Left forelimb (tissue), 1 donor: ENCODE measurements at regions not wholly inside any gene's neighbourhood (a gene's known extent, or its start where the extent isn't known, plus 50 kb on each side); places are given as distances from the start of the nearest gene placed in this dataset.
"Not testable (repeated sequence)": the region's sequence is repeated elsewhere in the genome, so short reads cannot be mapped to it uniquely, and the experiment has no call there.

ENCODE experiments used
- DNase-seq: peaks from one replicate; pipeline ENCODE4 v3.0.0-alpha.2; 2018; ENCODE audit warnings: low spot score

DNA sequence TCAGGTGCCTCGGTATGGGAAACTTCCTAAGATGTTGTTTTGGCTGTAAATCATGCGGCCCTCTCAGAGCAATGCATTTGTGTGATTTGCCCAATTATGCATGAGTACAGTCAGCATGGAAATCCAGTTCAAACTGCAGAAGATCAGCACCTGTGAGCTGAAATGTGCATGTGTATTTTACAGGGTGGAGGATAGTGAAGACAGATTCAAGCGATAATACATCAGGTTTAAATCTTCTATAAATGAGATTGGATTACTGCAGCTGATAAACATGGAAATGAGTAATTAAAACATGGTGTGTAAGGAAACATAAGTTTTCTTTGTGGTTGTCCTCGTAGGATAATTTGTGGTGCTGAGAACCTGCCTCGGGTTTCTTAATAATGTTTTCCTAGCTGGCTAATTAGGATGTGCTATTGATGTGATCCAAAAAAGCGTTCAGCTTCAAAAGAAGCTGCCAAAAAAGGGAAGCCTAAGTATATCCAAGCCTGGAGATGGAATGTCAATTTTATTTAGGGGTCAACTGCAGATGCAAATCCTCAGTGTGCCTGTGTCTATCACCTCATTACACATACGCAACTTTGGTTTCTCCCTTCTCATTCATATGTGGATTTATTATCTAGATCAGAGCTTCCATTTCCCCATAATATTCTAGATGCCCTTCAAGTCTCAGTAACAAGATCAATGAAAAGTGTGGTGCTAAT, 117.1 kb upstream of the CCDC28A start:
- no peak for DNase-seq

DNA sequence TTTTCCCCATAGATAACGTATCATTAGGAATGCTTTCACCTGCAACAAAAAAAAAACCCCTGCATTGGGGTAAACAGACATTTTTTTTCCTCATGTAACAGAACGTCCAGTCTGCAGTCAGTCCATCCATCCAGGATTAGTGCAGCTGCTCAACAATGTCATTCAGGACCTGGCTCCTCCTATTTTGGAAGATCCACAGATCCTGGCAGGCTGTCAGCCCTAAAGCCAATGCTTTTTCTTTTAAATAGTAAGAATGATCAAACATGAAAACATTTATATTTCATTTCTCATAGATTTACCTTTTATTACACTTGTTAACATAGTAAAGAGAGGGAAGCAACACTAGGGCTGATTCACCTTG, 116.5 kb upstream of the CCDC28A start:
- no peak for DNase-seq

DNA sequence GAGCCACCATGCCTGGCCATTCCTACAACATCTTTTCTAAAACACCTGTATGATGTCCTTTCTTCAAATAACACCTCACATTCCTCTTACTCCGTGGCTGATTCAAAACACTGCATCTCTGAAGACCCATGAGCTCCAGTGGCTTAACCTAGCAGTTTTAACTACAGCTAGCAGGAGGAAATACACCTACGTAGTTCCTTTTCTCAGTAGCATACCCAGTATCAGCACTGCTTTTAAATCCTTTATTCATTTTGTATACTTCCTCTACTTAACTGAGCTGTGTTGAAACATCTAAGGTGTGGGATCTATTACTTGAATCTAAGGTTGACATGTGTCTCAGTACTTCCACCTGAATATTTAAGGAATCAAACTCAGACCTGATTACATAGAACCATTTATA, 113.6 kb upstream of the CCDC28A start:
- no peak for DNase-seq

DNA sequence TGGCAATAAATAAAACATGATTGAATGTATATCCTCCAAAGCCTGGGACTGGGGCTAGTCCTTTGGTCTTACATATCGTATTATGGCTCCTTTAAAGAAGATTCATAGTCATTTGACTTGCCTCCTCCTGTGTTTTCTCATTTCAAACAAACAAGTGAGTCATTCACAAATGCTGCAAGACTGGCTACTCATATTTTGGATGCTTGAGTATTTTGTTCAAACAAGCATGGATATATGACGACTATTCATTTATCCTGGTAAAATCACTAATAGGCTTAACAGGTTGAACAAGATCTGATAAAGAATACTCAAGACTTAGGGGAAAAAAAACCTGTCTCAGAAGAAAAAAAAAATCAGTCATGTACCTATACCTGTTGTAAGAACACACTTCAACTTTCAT, 111.1 kb upstream of the CCDC28A start:
- DNase-seq = no peak

DNA sequence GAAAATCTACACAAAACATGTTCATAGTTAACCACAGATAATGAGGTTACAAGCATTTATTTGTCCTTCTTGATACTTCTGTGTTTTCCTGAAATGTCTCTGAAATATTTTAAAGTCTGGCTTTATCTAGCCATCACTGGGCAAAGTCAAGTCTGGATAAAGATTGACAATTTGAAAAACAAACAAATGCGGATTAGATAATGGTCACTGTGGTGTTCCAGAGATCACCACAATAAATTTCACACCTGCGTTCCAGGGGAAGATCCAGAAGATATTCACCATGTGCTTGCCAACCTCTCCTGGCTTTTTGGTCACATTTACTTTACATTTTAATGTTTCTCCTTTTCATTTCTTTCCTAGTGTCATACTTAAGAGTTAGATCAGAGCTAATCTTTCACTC, 109.7 kb upstream of the CCDC28A start:
- no peak for DNase-seq

DNA sequence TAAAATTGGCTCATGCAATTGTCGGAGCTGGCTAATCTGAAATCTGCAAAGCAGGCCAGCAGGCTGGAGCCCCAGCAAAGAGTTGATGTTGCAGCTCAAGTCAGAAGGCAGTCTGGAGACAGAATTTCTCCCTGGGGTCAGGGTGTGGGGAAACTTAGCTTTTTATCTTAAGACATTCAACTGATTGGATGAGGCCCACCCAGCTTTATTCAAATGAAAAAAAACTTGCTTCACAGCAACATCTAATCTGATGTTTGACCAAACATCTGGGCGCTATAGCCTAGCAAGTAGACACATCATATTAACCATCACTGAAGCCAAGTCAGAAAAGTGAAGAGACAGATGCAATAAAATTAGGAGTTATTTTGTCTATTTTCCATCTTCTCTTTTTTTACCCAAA, 108.8 kb upstream of the CCDC28A start:
- no peak for DNase-seq

DNA sequence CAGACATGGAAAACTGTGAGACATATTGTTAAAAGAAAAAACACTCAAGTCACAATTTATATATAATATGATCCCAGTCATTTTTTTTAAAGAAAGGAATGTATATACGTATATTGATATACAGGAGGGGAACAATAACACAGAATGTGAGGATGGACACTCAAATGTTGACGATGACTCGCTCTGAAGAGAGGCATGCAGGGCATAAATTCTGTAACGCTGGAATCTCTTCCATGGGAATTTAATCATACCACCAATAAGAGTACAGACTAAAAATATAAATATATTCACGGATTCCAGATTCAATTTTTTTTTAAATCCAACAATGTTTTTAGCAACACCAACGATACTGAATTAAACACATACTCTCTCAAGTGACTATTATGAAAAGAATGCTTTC, 106.9 kb upstream of the CCDC28A start:
- no peak for DNase-seq

DNA sequence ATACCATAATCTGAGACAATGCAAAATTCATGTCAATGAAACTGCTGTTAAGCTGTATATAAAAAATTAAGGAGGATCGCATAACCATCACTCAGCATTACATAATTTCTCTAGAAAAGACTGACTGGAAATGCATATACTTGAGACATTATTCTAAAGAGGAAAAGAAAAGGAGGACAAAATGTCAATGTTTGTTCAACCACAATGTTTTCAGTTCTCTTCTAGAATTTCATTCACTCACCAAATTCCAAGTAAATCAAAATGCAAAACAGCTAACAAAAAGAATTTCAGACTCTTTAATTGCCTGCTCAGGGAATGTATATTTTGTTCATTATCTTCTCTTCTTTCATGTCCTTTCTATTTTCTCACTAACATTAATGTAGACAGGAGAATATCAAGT, 106.2 kb upstream of the CCDC28A start:
- DNase-seq = no peak

DNA sequence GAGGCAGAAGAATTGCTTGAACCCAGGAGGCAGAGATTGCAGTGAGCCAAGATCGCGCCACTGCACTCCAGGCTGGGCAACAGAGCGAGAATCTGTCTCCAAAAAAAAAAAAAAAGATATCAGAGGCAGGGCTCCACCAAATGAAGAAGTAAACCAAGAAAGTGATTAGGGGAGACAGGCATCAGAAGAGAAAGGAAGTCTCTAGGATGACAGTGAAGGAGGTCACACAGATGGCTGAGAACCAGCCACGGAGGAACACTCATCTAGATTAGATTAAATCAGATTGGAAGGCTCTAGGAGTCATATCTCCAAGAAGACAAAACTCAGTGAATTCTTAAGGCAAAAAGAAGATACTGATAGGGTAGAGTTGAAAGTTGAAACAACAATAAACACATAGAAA, 102.2 kb upstream of the CCDC28A start:
- no peak for DNase-seq

DNA sequence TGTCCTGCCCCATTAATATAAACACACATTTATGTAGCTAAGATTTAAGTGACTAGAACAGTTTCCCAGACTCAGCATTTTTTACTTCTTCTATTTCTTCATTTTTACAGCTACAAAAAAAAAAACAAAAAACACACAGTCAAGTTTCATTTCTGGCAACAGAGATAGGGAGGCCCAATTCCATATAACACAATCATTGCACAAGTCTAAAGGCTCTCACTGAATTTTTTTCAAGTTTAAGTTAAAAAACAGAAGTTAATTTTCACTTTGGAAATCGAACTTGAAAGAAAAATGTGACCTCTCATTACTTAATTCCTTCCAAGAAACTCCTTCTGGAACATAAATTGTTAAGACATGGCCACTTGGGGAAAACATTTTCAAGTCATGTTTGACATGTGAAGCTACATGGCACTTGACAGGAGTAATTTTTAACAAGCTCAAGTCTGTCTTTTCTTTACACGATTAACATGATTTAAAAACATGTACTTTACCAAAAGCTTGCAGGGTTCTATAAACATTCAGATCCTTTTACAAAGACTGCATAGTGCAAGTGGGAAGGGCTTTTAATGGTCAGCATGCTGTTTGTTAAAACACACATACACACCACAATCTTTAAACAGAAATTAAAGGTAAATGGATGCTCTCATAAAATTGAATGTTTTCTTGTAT, 100.1 kb upstream of the CCDC28A start:
- no peak for DNase-seq

DNA sequence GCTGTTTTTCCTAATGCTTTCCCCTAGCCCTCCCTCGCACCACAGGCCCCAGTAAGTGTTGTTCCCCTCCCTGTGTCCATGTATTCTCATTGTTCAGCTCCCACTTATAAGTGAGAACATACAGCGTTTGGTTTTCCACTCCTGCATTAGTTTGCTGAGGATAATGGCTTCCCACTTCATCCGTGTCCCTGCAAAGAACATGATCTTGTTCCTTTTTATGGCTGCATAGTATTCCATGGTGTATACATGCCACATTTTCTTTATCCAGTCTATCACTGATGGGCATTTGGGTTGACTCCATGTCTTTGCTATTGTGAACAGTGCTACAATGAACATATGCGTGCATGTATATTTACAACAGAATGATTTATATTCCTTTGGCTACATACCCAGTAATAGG, 99.1 kb upstream of the CCDC28A start:
- DNase-seq = not testable (repeated sequence)

DNA sequence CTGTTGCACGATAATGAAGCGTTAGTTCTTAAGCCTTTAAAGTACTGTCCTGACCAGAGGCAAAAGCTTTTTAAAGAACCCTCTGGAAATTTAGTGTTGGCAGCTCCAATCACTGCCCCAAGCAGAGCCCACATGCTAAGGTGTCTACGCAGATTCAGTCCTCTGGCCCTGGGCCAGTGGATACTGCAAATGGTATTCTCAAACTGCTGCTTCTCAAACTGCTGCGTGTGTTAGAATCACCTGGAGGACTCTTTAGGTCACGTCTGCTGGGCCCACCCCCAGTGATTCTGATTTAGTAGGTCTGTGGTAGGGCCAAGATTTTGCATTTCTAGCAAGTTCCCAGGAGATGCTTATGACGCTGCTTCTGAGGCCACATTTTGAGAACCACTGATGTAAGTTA, 96.0 kb upstream of the CCDC28A start:
- DNase-seq = no peak

DNA sequence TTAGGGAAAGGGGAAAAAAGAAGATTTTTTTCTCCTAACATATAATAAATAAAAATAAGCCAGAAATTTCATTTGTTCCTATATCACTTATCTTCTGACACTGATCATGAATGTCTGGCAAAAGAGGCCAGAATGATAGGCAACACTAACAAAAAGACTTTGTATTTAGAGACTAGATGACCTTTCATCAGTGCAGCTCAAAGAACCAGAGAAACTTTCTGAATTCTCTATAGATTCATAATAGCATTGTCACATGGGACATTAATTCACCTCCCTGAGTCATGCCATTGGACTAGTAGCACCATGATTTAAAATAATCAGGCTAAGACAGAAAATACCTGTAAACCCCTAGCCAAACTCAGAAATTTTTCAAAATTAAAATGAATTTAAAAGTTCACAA, 95.4 kb upstream of the CCDC28A start:
- no peak for DNase-seq

DNA sequence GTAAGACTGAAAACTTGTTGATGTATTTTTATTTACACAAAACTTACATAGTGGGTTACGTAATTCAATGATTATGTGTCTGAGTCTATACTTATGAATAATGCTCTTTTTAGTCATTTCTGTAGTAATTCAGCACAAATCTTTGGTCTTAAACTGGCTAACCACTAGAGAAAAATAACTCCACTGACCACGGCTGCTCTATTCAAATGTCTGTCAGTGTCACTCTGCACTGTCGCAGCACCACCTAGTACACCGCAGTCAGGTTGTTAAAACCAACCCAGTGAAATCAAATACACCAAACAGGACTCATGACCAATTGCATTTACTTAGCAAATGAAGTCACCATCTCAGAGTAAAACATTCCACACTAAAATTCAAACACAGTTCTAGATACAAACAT, 93.5 kb upstream of the CCDC28A start:
- DNase-seq = no peak

DNA sequence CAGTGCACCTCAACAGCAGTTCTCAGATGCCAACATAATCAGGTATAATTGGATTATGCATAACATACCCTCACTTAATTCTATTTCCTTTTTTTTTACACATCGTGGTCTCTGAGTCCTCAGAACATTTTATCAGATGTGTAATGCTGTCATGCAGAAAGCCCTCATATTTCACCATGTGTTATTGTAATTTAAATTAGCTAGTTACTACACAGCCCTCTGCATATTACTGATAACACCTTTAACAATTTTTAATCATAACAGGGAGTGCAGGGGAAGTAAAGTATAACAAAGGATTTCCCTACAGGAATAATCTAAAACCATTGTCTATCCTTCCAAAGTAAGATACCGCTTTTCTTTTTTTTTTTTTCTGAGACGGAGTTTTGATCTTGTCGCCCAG, 91.9 kb upstream of the CCDC28A start:
- DNase-seq = no peak

DNA sequence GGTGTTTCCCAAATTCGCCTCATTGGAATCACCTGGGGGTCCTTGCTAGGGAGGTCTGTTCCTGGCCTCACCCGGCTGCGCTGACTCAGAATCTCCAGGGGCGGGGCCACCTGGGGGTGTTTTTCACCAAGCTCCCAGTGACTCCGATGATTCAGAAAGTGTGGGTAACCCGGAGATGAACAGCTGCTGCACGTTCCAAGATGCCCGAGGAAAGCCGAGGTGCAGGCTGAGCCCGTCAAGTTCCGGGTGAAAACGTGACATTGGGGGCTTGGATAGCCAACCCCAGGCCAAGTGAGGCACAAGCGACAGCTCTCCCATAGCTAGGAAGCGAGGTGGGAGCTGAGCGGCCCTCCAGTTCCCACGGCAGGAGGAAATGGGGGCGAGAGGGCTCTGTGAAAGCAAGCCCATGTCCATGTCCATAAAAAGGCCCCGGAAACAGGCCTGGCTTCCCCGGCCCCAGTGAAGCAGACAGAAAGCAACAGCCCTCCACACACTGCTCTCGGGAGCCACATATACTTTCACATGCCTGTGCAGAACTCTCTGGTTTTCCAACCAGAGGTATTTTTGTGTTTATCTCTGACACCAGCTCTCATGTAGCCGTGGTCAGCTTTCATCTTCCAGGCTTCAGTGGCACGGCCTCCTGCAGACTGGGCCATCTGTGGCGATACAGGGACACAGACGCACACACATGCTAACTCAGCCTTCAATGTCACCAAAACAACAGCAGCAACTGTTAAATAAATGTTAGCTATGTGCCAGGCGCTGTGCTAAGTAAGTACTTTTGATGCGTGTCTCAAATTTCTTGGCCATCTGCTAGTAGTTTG, 90.7 kb upstream of the CCDC28A start:
- no peak for DNase-seq

DNA sequence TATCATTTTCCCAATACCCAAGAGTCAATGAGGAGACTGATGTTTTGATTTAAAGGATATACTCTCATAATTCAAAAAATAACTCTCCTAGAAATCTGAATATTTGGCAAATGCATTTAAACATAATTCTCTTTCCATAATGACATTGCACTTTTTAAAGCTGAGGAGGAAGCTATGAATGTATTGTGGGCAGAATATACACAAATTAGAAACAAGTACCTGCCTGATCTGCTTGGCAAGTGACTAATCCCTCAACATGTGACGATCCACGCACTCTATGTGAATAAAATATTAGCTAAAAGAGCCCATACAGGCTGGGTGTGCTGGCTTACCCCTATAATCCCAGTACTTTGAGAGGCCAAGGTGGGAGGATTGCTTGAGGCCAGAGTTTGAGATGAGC, 88.3 kb upstream of the CCDC28A start:
- no peak for DNase-seq

DNA sequence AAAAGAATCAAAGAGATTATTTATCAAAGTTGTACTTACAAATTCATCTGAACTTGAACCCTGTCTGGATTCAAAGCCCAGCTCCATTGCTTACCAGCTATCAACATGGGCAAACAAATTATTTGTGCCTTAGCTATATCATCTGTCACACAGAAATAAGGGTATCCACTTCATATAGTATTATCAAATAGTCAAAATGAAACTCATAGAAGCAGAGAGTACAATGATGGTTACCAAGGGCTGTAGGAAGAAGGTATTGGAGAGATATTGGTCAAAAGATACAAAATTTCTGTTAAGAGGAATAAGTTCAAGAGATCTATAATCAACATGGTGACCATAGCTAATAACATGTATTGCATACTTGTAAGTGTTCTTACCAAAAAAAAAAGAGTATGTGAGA, 87.8 kb upstream of the CCDC28A start:
- DNase-seq = no peak

DNA sequence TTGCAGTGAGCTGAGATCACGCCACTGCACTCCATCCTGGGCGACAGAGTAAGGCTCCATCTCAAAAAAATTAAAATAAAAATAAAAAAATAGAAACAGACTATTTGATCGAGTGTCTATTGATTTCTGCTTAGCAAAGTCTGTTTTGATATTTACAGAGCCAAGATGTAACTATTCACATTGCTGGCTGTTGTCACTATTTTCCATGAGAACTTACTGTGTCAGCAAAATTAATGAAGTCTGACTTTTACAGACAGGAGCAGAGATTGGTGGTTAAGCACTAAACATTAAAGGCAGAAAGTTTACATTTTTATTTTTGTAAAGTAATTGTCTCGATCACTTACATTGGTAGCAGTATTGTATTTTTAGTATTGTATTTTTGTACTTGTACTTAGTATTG, 85.0 kb upstream of the CCDC28A start:
- DNase-seq = no peak

DNA sequence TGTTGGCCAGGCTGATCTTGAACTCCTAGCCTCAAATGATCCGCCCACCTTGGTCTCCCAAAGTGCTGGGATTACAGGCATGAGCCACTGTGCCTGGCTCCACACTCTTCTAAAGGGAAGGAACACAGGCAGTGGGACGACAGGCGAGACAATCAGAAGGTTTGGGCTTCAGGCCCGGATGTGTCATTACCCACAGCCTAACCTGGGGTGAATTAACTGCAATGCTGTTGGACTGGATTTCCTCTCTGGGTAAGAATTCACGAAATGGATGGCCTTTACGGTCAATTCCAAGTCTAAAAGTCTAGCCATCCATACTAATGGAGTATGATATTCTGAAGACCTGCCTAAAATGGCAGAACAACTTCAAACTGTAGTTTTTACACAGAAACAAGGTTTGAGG, 83.7 kb upstream of the CCDC28A start:
- DNase-seq = no peak

DNA sequence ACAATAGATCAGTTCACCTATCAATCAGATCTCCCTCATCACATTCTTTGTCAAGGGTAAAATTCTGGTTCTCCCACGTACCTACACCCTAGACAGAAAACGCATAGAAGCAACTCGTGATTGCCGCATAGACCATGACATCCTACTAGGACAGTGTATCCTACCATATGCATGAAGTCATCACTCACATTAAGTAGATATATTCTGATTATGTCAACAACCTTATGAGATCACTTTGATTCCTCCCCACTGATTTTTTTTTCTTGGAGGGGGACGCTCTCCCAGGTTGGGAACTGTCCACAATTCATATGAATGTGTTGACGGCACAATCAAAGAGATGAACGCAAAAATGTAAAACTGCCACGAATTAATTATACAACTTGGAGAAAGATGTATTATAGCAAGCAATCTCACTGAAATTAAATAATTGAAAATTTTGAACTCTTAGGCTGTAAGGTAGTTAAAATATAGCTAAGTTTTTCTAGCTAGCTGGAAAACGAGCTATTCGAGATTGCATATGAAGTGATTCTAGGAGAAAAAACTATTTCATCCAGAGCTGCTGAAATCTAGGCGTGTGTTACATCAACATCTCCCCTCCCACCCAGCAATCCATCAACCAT, 82.5 kb upstream of the CCDC28A start:
- no peak for DNase-seq

DNA sequence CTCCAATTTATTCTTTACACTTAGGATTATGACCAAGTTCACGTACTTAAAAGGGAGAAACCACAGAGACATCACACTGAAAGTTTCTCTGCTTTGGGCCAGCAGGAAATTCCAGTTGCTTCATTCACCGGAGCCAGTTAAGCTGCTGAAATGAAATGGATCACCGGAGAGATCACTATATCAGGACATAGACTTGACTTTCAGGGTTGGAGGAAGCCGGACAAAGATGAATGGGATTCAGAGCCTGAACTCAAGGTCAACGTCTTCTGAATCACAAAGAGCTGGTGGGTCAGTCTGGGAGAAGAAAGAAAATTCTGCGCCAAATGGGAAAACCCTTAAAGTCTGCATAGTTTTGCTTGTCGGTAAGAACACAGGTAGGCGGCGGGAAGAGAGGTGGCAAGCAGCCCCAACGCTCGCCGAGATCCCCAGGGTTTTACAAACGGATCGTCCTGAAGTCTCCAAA, 81.9 kb upstream of the CCDC28A start:
- DNase-seq = no peak
